ENCODE measurements at regions not wholly inside any gene's neighbourhood (a gene's known extent, or its start where the extent isn't known, plus 50 kb on each side); places are given as distances from the start of the nearest gene placed in this dataset.
"Not testable (repeated sequence)": the region's sequence is repeated elsewhere in the genome, so short reads cannot be mapped to it uniquely, and the experiment has no call there.

DNA sequence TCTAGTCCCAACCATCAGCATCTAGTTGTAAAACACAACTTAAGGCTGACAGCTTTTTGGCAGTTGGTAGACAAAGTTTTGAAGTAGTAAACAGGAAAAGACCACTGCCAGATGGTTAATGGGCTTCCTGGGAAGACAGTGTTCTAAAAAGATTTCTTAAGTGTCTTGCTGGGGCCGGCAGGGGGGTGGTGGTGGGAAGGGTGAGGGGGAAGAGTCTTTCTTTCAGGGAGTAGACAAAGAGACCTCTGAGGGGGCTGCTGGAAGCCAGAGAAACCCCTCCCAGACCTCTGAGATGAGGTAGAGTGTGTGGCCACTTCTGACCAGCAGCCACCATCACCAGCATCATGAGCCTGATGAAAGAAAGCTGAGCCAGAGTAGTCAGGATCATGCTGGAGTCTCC is 784.9 kb downstream of the TENT5A start:
- no peak for DNase-seq (ENCODE audit: low spot score in 2 of 2)
- TF ChIP-seq CTCF (IDR thresholded peaks at IDR 0.05) = no peak
- TF ChIP-seq POLR2A (IDR thresholded peaks at IDR 0.05) = no peak
- no peak overlapping the region for H3K4me3 ChIP-seq (ENCODE audit: low read depth, poor library complexity, severe bottlenecking)
- intact Hi-C loops (cut with DNase I; ENCODE audit: low total_unique reads) = no loop called here
- WGBS, 2 donors = 11 to 40% methylated on average over 1 of the region's 1 CpG

DNA sequence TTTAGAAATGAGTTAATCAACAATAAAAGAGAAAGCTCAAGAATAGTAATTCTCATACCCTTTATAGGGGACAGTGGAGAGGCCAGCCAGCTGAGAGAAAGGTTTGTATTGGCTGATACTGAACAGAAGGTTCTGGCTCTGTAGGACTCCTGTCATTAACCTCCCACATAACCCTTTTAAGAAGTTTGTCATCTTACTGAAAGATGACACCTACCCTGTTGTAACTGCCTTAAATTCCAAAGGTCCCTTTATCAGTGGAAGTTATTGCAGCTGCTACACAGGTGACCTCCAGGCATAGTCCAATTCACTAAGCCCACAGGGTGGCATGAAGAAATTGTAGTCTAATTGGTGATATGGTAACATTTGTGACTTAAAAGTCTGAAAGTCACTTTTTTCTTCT is 790.1 kb downstream of the TENT5A start:
- TF ChIP-seq CTCF (IDR thresholded peaks at IDR 0.05) (no peak), POLR2A (IDR thresholded peaks at IDR 0.05) (no peak)
- intact Hi-C loops (cut with DNase I; ENCODE audit: low total_unique reads) = no loop called here

GRCh38 chr6:80961166-80961565 is 791.3 kb downstream of the TENT5A start:
- intact Hi-C loops (cut with DNase I; ENCODE audit: low total_unique reads) = no loop called here
- no peak for TF ChIP-seq POLR2A (IDR thresholded peaks at IDR 0.05)
- no peak for TF ChIP-seq CTCF (IDR thresholded peaks at IDR 0.05)
- no peak overlapping the region for H3K4me3 ChIP-seq (ENCODE audit: low read depth, poor library complexity, severe bottlenecking)
- DNase-seq (ENCODE audit: low spot score in 2 of 2) = no peak
- 88 to 92% methylated on average over 3 of the region's 3 CpGs for WGBS, 2 donors

More for the DNA sequence above, 790.1 kb downstream of the TENT5A start:
- no peak for DNase-seq (ENCODE audit: low spot score in 2 of 2)
- no peak overlapping the region for H3K4me3 ChIP-seq (ENCODE audit: low read depth, poor library complexity, severe bottlenecking)

DNA sequence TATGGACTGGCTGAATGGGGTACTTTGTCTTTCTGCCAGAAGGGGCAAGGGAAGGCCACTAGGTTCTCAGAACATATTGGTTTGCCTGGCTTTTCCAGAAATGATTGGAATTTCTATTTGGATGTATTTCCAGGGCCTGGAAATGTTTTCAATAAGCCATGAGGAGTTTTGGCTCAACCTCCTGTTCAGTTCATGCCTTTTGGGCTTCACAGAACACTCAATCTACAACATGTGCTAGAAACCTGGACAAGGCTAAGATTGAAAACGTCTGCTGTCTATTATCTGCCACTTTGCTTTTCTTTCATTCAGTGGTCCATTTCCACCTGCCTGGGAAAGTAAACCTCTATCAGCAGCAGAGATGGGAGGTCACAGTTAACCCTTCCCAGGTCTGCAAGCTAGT is 793.4 kb downstream of the TENT5A start:
- WGBS, 2 donors = 25 to 43% methylated on average over 1 of the region's 1 CpG
- intact Hi-C loops (cut with DNase I; ENCODE audit: low total_unique reads) = no loop called here
- DNase-seq (ENCODE audit: low spot score in 2 of 2) = no peak

DNA sequence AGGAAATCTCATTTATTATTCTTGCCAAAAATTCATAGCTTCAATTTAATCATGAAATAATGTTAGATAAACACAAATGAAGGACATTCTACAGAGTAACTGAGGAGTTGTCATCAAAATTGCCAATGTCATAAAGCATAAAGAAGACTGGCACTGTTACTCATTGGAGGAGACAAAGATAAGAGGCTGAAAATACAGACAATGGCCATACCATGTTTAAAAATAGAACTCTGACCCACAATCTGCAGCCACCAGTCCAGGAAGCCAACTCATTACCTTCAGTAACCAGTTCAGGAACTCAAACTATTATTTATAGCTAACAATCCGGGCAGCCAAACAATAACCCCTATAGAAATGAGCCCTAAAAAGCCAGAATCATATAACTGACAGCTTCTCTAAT is 795.6 kb downstream of the TENT5A start:
- intact Hi-C loops (cut with DNase I; ENCODE audit: low total_unique reads) = no loop called here
- no peak overlapping the region for H3K4me3 ChIP-seq (ENCODE audit: low read depth, poor library complexity, severe bottlenecking)
- no peak for TF ChIP-seq POLR2A (IDR thresholded peaks at IDR 0.05)
- TF ChIP-seq CTCF (IDR thresholded peaks at IDR 0.05) = no peak
- DNase-seq (ENCODE audit: low spot score in 2 of 2) = no peak
- 63 to 79% methylated on average over 1 of the region's 1 CpG for WGBS, 2 donors

More for the DNA sequence above, 793.4 kb downstream of the TENT5A start:
- no peak overlapping the region for H3K4me3 ChIP-seq (ENCODE audit: low read depth, poor library complexity, severe bottlenecking)
- no peak for TF ChIP-seq CTCF (IDR thresholded peaks at IDR 0.05)
- TF ChIP-seq POLR2A (IDR thresholded peaks at IDR 0.05) = no peak

DNA sequence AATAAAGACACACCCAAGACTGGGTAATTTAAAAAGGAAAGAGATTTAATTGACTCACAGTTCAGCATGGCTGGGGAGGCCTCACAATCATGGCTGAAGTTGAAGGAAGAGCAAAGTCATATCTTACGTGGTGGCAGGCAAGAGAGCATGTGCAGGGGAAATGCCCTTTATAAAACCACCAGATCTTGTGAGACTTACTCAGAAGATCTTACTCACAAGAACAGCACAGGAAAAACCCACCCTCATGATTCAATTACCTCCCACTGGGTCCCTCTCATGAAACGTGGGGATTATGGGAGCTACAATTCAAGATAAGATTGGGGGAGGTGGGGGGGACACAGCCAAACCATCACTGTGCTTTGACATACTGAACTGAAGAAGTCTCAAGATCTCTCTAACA is 800.0 kb downstream of the TENT5A start:
- H3K4me3 ChIP-seq (ENCODE audit: low read depth, poor library complexity, severe bottlenecking); intact Hi-C loops (cut with DNase I; ENCODE audit: low total_unique reads); DNase-seq (ENCODE audit: low spot score in 2 of 2): not testable (repeated sequence)
- 64 to 83% methylated on average over 2 of the region's 2 CpGs for WGBS, 2 donors

All from lower leg skin (tissue), 4 donors.